OCI-LY1 (cell line): ENCODE measurements at regions not wholly inside any gene's neighbourhood (a gene's known extent, or its start where the extent isn't known, plus 50 kb on each side); places are given as distances from the start of the nearest gene placed in this dataset.

Experiments used
- CTCF ChIP-seq: fragments of 200-600 bp; sonication (generic), shearing (Covaris generic); IDR thresholded peaks from 2 replicates; pipeline ENCODE4 v1.5.1; 2017; ENCODE audit warnings: mild to moderate bottlenecking, antibody characterized with exemption, low read length, moderate library complexity, mixed read lengths
- EZH2 ChIP-seq: fragments of 200-600 bp; sonication (generic), shearing (Covaris generic); IDR thresholded peaks from 2 replicates; pipeline ENCODE4 v1.8.0; 2017; ENCODE audit warnings: borderline replicate concordance, mixed run types, mild to moderate bottlenecking, antibody characterized with exemption, low read length, moderate library complexity, mixed read lengths

- TF ChIP-seq CTCF (no peak), EZH2 (no peak)
Observed at GRCh38 chr22:49081261-49081666, 746.4 kb downstream of the BRD1 start.
